Neural progenitor cell (in vitro differentiated cells): ENCODE measurements at regions not wholly inside any gene's neighbourhood (a gene's known extent, or its start where the extent isn't known, plus 50 kb on each side); places are given as distances from the start of the nearest gene placed in this dataset.
"Not testable (repeated sequence)": the region's sequence is repeated elsewhere in the genome, so short reads cannot be mapped to it uniquely, and the experiment has no call there.

Experiments
- EZH2phosphoT487 ChIP-seq: fragments of 200-600 bp; sonication (generic); IDR thresholded peaks from 2 replicates; pipeline ENCODE4 v1.6.1; 2017; ENCODE audit warnings: antibody characterized with exemption
- TF ChIP-seq, protein P1 (sequence below): fragments of 200-600 bp; sonication (generic); IDR thresholded peaks from 2 replicates; pipeline ENCODE4 v1.5.1; 2017; ENCODE audit warnings: antibody characterized with exemption, mild to moderate bottlenecking

DNA sequence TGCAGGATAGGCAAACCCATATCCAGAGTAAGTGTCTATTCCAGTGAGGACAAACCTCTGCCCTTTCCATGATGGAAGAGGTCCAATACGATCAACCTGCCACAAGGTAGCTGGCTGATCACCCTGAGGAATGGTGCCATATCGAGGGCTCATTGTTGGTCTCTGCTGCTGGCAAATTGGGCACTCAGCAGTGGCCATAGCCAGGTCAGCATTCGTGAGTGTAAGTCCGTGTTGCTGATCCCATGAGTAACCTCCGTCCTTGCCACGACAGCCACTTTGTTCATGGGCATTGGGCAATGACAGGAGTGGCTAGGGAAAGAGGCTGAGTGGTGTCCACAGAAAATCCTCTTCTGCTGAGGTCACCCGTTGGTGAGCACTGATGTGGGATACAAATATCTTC is 156.9 kb downstream of the CYP26A1 start:
- TF ChIP-seq, protein P1, sequence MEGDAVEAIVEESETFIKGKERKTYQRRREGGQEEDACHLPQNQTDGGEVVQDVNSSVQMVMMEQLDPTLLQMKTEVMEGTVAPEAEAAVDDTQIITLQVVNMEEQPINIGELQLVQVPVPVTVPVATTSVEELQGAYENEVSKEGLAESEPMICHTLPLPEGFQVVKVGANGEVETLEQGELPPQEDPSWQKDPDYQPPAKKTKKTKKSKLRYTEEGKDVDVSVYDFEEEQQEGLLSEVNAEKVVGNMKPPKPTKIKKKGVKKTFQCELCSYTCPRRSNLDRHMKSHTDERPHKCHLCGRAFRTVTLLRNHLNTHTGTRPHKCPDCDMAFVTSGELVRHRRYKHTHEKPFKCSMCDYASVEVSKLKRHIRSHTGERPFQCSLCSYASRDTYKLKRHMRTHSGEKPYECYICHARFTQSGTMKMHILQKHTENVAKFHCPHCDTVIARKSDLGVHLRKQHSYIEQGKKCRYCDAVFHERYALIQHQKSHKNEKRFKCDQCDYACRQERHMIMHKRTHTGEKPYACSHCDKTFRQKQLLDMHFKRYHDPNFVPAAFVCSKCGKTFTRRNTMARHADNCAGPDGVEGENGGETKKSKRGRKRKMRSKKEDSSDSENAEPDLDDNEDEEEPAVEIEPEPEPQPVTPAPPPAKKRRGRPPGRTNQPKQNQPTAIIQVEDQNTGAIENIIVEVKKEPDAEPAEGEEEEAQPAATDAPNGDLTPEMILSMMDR, result not testable (repeated sequence)
- not testable (repeated sequence) for TF ChIP-seq EZH2phosphoT487
